Subcutaneous abdominal adipose tissue (tissue), 5 donors: ENCODE measurements at regions not wholly inside any gene's neighbourhood (a gene's known extent, or its start where the extent isn't known, plus 50 kb on each side); places are given as distances from the start of the nearest gene placed in this dataset.
"Not testable (repeated sequence)": the region's sequence is repeated elsewhere in the genome, so short reads cannot be mapped to it uniquely, and the experiment has no call there.

ENCODE experiments used
- H3K27ac ChIP-seq: one replicate; pipeline ENCODE4 v1.7.0; 2013; ENCODE audit warnings: low read depth, mild to moderate bottlenecking, inconsistent platforms, low read length, moderate library complexity
- H3K27me3 ChIP-seq, 5 donors: one replicate each; pipeline ENCODE4 v1.7.0; 2013; ENCODE audit warnings: low read length in 5 of 5, inconsistent platforms in 1 of 5; ENCODE audit not compliant: control insufficient read depth in 5 of 5, insufficient read depth in 4 of 5
- H3K36me3 ChIP-seq, 5 donors: one replicate each; pipeline ENCODE4 v1.7.0; 2013; ENCODE audit warnings: low read length in 5 of 5; ENCODE audit not compliant: control insufficient read depth in 5 of 5, insufficient read depth in 5 of 5
- H3K4me1 ChIP-seq, 5 donors: one replicate each; pipeline ENCODE4 v1.7.0; 2013; ENCODE audit warnings: low read length in 5 of 5, mild to moderate bottlenecking in 3 of 5, moderate library complexity in 1 of 5; ENCODE audit not compliant: control insufficient read depth in 5 of 5, insufficient read depth in 5 of 5
- H3K4me3 ChIP-seq, 5 donors: one replicate each; pipeline ENCODE4 v1.7.0; 2013; ENCODE audit warnings: low read length in 5 of 5, low read depth in 1 of 5
- H3K9ac ChIP-seq, 5 donors: one replicate each; pipeline ENCODE4 v1.7.0; 2013; ENCODE audit warnings: low read length in 5 of 5, mild to moderate bottlenecking in 4 of 5, moderate library complexity in 3 of 5
- H3K9me3 ChIP-seq, 5 donors: one replicate each; pipeline ENCODE4 v1.7.0; 2013; ENCODE audit warnings: low read length in 5 of 5; ENCODE audit not compliant: control insufficient read depth in 5 of 5
- donor health status: healthy.
- donor health status: healthy.
- donor health status: healthy.
- donor health status: healthy.
- donor health status: healthy.

- peaks cover 0 to 20% (median 16%) of the 10 kb centered on the region in 5 donors for H3K4me1 ChIP-seq
- no peak overlapping the region for H3K4me3 ChIP-seq
- no peak overlapping the region for H3K27ac ChIP-seq
- H3K27me3 ChIP-seq = no peaks in the 10 kb centered on the region
- H3K9ac ChIP-seq = no peak overlapping the region
- H3K9me3 ChIP-seq = no peaks in the 10 kb centered on the region
- no peaks in the 10 kb centered on the region for H3K36me3 ChIP-seq
Measured at GRCh38 chr20:36082315-36082915, 72.1 kb upstream of the EPB41L1 start.

GRCh38 chr20:36083200-36083599 lies 71.3 kb upstream of the EPB41L1 start:
- H3K4me1 ChIP-seq = peaks cover 0 to 20% (median 16%) of the 10 kb centered on the region in 5 donors
- H3K9me3 ChIP-seq, H3K4me3 ChIP-seq, H3K36me3 ChIP-seq, H3K27me3 ChIP-seq, H3K9ac ChIP-seq, H3K27ac ChIP-seq: not testable (repeated sequence)

DNA sequence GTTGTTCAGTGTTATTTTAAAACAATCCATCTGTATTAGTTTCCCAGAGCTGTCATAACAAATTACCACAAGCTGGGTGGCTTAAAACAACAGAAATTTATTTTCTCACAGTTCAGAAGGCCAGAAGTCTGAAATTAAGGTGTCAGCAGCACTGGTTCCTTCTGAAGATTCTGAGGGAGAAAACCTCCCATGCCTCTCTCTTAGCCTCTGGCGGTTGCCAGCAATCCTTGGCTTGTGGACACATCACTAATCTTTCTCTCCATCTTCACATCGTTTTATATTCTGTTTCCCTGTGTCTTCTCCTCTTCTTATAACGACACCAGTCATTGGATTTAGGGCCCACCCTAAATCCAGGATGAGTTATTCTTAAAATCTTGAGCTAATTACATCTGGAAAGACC lies 70.2 kb upstream of the EPB41L1 start:
- Histone ChIP-seq H3K4me1 (peaks cover 0 to 20% (median 16%) of the 10 kb centered on the region in 5 donors), H3K9ac (no peak overlapping the region), H3K4me3 (no peak overlapping the region), H3K9me3 (no peaks in the 10 kb centered on the region), H3K27ac (no peak overlapping the region), H3K27me3 (no peaks in the 10 kb centered on the region), H3K36me3 (no peaks in the 10 kb centered on the region)

DNA sequence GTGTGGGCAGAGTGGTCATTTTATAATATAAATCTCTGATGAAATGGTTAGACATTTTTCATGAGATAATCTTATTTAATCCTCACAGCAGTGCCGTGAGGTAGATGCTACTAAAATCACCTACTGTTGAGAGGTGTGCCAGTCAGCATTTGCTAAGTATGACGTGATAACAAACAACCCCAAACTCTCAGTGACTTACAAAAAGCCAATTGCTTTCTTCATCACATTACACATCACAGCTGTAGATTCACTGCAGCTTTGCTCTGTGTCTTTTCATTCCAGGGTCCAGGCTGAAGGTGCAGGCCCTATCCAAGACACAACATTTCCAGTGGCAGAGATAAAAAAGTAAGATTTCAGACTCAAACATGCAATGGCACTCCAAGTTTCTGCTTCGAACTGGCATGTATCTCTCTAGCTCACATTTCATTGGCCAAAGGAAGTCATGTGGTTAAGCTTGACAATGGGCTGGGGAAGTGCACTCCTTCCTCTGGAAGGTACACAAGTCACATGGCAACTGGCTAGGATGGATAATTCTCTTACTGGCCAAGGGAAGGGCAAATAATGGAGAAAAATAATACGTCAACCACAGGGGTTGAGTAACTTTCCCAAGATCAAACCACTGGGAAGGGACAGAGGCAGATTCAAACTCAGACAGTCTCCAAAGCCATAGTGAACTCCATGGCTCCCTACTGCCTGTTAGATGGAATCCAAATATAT lies 69.5 kb upstream of the EPB41L1 start:
- no peak overlapping the region for H3K27ac ChIP-seq
- H3K4me1 ChIP-seq = peaks cover 0 to 20% (median 16%) of the 10 kb centered on the region in 5 donors
- no peaks in the 10 kb centered on the region for H3K27me3 ChIP-seq
- H3K36me3 ChIP-seq = no peaks in the 10 kb centered on the region
- no peaks in the 10 kb centered on the region for H3K9me3 ChIP-seq
- H3K4me3 ChIP-seq = no peak overlapping the region
- no peak overlapping the region for H3K9ac ChIP-seq

DNA sequence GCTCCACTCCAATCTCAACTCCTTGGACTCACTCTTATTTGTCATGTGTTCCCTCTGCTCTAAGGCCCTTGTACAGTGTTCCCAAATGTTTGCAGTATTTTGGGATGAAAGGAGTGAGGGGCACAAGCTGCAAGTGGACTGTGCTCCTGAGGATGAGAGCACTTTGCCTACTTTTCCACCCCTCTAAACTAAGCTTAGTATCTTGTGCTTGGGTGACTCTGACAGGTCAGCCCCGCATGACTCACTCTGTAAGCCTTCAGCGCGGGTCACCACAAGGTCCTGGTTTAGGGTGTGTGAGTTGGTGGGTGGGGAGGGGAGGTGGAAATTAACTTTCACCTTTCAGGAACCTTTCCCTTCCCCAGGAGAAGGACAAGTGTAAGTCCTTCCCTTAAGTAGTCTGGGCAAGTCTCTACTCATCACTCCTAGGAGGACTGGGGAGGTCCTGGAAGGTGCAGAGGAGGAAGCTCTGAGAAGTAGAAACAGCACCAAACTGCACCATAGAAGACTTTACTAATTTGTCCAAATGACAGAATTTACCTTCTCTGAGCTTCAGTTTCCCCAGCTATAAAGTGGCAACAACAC lies 68.8 kb upstream of the EPB41L1 start:
- H3K27me3 ChIP-seq = no peaks in the 10 kb centered on the region
- no peak overlapping the region for H3K9ac ChIP-seq
- H3K36me3 ChIP-seq = no peaks in the 10 kb centered on the region
- H3K4me1 ChIP-seq = peaks cover 0 to 17% (median 15%) of the 10 kb centered on the region in 5 donors
- H3K27ac ChIP-seq = no peak overlapping the region
- no peaks in the 10 kb centered on the region for H3K9me3 ChIP-seq
- H3K4me3 ChIP-seq = no peak overlapping the region

- peaks cover under 1 to 21% (median 18%) of the 10 kb centered on the region in 5 donors for H3K4me1 ChIP-seq
Measured at GRCh38 chr20:36086767-36087166, 67.8 kb upstream of the EPB41L1 start.

DNA sequence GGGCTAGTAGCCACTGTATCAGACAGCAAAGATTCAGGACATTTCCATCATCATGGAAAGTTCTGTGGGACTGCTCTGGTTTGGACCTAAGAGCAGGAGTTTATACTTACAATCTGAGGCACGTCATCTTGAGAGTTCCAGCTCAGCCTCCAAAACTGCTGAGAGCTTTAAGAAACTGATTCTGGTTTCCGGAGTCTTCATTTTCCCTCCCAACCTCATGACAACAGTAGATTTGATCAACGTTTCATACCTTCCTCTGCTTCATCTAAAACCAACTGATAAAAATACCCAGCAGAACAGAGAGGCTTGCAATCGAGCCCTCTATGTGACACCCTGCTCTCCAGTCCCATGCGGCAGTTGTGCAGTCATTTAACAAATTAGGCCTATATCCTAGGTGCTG lies 64.3 kb upstream of the EPB41L1 start:
- no peak overlapping the region for H3K9ac ChIP-seq
- H3K36me3 ChIP-seq = no peaks in the 10 kb centered on the region
- H3K4me3 ChIP-seq = no peak overlapping the region
- H3K27ac ChIP-seq = no peak overlapping the region
- no peaks in the 10 kb centered on the region for H3K27me3 ChIP-seq
- peaks cover 1 to 45% (median 39%) of the 10 kb centered on the region in 5 donors for H3K4me1 ChIP-seq
- H3K9me3 ChIP-seq = no peaks in the 10 kb centered on the region

More at GRCh38 chr20:36086767-36087166, 67.8 kb upstream of the EPB41L1 start:
- Histone ChIP-seq H3K36me3 (no peaks in the 10 kb centered on the region), H3K27me3 (no peaks in the 10 kb centered on the region), H3K9me3 (no peaks in the 10 kb centered on the region), H3K4me3 (no peak overlapping the region), H3K27ac (no peak overlapping the region), H3K9ac (no peak overlapping the region)

GRCh38 chr20:36091561-36092397 lies 62.8 kb upstream of the EPB41L1 start:
- peak overlapping the region; percentile 46 for H3K27ac ChIP-seq
- H3K36me3 ChIP-seq = no peaks in the 10 kb centered on the region
- H3K4me3 ChIP-seq = peak overlapping the region; percentile 26 to 88 (median 56)
- H3K9me3 ChIP-seq = no peaks in the 10 kb centered on the region
- H3K4me1 ChIP-seq = peaks cover 1 to 50% (median 35%) of the 10 kb centered on the region in 5 donors
- H3K9ac ChIP-seq = peak overlapping the region in 3 of 5 donors; percentile 37 to 71 (median 53)
- H3K27me3 ChIP-seq = no peaks in the 10 kb centered on the region

DNA sequence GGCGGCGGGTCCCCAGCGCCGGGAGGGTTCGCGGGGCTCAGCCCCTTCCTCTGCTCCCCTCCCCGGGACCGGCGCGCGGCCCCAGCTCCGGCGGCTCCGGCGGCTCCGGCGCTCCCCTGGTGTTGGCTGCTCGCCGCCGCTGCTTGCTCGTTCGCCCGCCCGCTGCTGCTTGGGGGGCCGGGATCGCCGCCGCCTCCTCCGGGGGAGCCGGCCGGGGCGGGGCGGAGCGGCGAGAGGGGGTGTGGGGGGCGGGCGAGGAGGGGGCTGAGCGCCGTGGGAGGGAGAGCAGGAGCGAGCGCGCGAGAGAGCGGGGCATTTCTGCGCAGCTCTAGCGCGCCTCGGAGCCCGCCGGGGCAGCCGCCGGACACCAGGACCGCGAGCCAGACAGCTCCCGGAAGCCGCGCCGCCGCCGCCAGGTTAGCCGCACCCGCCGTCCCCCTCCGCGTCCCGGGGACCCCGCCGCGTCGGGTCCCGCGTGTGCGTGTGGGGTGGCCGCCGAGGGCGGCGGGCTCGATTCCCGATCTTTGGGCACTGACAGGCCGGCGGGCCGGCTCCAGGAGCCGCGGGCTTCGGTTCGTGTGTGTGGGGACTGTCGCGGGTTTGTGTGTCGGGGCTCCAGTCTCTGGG lies 62.0 kb upstream of the EPB41L1 start:
- Histone ChIP-seq H3K4me3 (peak overlapping the region in 4 of 5 donors; percentile 88 to 99 (median 98)), H3K36me3 (no peaks in the 10 kb centered on the region), H3K4me1 (peaks cover 1 to 55% (median 38%) of the 10 kb centered on the region in 5 donors), H3K27ac (peak overlapping the region; percentile 82), H3K9ac (peak overlapping the region in 4 of 5 donors; percentile 53 to 79 (median 64)), H3K27me3 (no peaks in the 10 kb centered on the region), H3K9me3 (no peaks in the 10 kb centered on the region)
